ENCODE measurements at regions not wholly inside any gene's neighbourhood (a gene's known extent, or its start where the extent isn't known, plus 50 kb on each side); places are given as distances from the start of the nearest gene placed in this dataset.

GRCh38 chr1:59126366-59126765 lies 170.5 kb upstream of the FGGY start:
- H3K4me3 ChIP-seq (ENCODE audit: low read length), result no peak overlapping the region
- no peak for DNase-seq (ENCODE audit: low read depth)
- TF ChIP-seq, protein P1, sequence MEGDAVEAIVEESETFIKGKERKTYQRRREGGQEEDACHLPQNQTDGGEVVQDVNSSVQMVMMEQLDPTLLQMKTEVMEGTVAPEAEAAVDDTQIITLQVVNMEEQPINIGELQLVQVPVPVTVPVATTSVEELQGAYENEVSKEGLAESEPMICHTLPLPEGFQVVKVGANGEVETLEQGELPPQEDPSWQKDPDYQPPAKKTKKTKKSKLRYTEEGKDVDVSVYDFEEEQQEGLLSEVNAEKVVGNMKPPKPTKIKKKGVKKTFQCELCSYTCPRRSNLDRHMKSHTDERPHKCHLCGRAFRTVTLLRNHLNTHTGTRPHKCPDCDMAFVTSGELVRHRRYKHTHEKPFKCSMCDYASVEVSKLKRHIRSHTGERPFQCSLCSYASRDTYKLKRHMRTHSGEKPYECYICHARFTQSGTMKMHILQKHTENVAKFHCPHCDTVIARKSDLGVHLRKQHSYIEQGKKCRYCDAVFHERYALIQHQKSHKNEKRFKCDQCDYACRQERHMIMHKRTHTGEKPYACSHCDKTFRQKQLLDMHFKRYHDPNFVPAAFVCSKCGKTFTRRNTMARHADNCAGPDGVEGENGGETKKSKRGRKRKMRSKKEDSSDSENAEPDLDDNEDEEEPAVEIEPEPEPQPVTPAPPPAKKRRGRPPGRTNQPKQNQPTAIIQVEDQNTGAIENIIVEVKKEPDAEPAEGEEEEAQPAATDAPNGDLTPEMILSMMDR (conservative IDR thresholded peaks at IDR 0.05; ENCODE audit: low read length), result no peak

GRCh38 chr1:59128239-59128736 lies 168.6 kb upstream of the FGGY start:
- TF ChIP-seq, protein P1 (conservative IDR thresholded peaks at IDR 0.05; ENCODE audit: low read length), result no peak
- DNase-seq (ENCODE audit: low read depth), result no peak
- H3K4me3 ChIP-seq (ENCODE audit: low read length), result no peak overlapping the region

- DNase-seq (ENCODE audit: low read depth), result peak; percentile 96
- no peak overlapping the region for H3K4me3 ChIP-seq (ENCODE audit: low read length)
- TF ChIP-seq, protein P1 (conservative IDR thresholded peaks at IDR 0.05; ENCODE audit: low read length), result no peak
Observed at GRCh38 chr1:59128784-59129227, 168.1 kb upstream of the FGGY start.

DNA sequence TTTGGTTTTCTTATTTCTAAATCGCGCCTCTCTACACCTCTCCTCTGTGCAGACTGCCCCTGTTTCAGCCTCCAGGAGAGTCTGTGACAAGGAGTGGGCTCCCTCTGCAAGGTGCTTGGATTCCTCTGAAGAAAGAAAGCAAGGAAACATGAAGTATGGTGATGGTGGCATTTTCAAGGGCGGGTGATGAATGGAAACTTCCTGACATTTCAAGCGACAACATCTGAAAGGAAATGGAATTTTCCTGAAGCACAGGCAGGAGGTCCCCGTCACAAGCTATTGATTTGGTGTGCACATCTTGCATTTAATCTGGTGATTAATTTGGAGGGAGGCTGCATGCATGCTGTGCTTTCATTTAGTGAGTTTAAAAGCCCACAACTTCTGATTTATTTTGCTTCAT lies 164.6 kb upstream of the FGGY start:
- no peak overlapping the region for H3K4me3 ChIP-seq (ENCODE audit: low read length)
- TF ChIP-seq, protein P1 (conservative IDR thresholded peaks at IDR 0.05; ENCODE audit: low read length), result no peak
- DNase-seq (ENCODE audit: low read depth), result no peak

- no peak for DNase-seq (ENCODE audit: low read depth)
- no peak overlapping the region for H3K4me3 ChIP-seq (ENCODE audit: low read length)
- TF ChIP-seq, protein P1 (conservative IDR thresholded peaks at IDR 0.05; ENCODE audit: low read length), result no peak
Observed at GRCh38 chr1:59133997-59134396, 162.9 kb upstream of the FGGY start.

DNA sequence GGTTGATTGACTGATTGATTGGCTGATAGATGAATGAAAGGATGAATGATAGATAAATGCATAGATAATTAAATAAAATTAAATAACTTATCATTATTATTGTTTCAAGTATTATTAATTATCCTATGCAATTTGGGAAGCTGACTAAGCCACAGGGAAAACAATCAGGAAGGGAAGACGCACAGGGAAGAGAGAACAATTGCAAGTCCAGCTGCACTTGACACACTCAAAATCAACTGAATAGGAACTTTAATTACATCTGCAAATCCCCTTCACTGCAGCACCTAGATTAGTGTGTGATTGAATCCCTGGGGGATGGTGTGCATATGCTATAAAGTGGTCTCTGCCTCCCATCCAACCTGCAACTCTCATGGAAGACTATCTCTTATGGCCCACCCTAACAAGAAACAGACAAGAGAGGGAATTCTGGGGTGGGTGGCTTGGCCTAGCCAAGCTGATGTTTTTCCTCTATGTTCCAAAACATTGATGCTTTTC lies 161.1 kb upstream of the FGGY start:
- no peak overlapping the region for H3K4me3 ChIP-seq (ENCODE audit: low read length)
- DNase-seq (ENCODE audit: low read depth), result no peak
- TF ChIP-seq, protein P1 (conservative IDR thresholded peaks at IDR 0.05; ENCODE audit: low read length), result no peak

DNA sequence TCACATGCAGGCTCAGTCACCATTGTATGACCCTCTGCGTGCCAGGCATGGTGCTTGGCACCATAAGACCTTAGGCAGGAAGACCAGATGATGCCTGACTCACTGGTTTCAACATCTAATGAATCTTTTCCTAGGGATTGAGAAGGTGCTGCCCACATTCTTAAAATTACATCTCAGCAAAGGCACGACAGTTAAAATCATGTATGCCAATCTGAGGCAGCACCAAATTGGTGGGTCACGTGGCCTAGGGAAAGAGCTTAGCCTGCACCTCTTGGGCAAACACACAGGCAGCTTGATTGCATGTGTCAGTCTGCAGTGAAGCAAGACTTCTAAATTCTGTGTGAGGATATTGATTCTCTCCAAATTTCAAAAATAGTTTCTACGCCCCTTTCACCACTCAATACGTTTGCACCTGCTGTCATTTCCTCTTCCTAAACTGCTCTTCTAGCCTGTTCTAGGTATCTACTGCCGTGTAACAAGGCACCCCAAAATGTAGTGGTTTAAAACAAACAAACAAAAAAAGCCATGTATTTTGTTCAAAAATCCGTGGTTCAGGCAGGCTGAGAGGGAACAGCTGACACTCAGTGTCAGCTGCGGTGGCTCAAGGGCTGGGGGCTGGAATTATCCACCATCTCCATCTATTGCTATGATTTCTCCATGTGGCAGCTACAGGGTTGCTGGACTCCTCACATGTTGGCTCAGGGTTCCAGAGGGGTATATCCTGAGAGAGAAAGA lies 160.2 kb upstream of the FGGY start:
- H3K4me3 ChIP-seq (ENCODE audit: low read length), result no peak overlapping the region
- TF ChIP-seq, protein P1 (conservative IDR thresholded peaks at IDR 0.05; ENCODE audit: low read length), result no peak
- DNase-seq (ENCODE audit: low read depth), result peak; percentile 94

Data from AG10803 (cell line).